Myocyte (in vitro differentiated cells): ENCODE measurements at regions not wholly inside any gene's neighbourhood (a gene's known extent, or its start where the extent isn't known, plus 50 kb on each side); places are given as distances from the start of the nearest gene placed in this dataset.

ENCODE experiments used
- DNase-seq: peaks from one replicate; pipeline ENCODE4 v3.0.0-alpha.2; 2012; ENCODE audit warnings: low read depth

DNA sequence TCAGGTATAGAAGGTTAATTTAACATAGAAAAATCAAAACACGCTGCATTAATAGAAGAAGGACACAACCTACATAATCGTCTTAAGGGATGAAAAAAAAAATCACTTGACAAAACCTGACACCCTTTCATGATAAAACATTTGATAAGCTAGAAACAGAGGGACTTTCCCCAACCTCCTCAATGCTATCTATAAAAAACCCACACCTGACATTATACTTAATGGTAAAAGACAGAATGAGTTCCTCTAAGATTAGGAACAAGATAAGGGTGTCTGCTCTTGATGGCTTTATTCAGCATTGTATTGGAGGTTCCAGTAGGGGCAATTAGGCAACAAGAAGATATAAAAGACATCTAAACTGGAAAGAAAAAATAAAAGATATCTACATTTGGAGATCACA is 69.9 kb upstream of the KBTBD8 start:
- DNase-seq: no peak

DNA sequence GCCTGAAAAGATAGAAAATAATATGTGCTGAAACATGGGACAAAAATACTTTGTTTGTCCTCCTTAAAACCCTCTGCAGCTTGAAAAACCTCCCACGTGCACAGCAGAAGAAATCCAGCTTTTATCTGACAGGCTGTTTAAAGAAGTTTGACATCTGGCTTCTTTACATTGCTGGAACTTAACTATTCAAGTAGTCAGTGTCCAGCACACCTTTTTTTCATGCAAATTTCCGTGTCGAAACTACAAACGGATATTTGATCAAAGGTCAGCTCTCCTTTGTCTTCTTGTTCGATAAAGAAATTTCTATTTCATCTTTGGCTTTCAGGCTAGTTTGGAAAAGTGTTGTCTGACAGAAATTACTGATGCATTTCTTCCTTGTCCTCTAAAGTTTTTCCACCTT is 66.8 kb upstream of the KBTBD8 start:
- no peak for DNase-seq

GRCh38 chr3:66931699-66932098 is 66.4 kb upstream of the KBTBD8 start:
- no peak for DNase-seq

GRCh38 chr3:66933233-66933632 is 64.9 kb upstream of the KBTBD8 start:
- DNase-seq: no peak

DNA sequence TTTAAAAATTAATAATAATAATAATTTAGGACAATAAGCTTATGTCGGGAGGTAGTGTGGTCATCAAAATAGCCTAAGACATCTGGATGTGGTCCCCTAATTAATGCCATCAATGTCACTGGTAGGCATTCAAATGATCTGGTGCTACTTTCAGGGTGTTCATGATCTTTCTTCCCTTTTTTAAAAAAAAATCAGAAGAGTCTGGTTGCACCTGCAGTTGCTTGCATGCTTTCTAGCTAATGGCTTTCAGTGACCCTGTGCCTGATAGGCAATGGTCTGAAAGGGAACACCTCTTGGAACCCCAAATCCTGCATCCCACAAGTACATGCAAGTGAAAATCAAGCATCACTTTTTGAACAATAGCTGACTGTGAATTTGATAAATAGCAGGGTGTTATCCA is 64.1 kb upstream of the KBTBD8 start:
- DNase-seq: no peak

DNA sequence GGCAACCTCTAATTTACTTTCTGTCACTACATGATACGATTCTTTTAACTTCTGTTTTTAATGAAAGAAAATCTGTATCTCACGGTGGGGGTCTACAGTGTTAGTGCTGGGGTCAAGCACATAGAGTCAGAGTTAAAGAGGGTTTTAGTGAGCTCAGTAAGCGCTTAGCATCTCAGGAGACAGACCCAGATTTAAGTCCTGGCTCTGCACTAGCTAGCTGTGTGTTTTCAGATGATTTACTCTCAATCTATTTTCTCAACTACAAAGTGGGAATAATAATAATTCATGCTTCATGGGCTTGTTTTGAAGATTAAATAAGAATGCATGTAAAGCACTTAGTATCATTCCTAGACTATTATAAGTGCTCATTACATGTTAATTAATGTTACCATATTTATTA is 63.4 kb upstream of the KBTBD8 start:
- no peak for DNase-seq

GRCh38 chr3:66937041-66937440 is 61.1 kb upstream of the KBTBD8 start:
- DNase-seq: peak; percentile 3

- peak; percentile 77 for DNase-seq
Observed at GRCh38 chr3:66938338-66938963, 59.7 kb upstream of the KBTBD8 start.

GRCh38 chr3:66948041-66948440 is 50.1 kb upstream of the KBTBD8 start:
- no peak for DNase-seq
